HCT116 (cell line): ENCODE measurements at regions not wholly inside any gene's neighbourhood (a gene's known extent, or its start where the extent isn't known, plus 50 kb on each side); places are given as distances from the start of the nearest gene placed in this dataset.
"Not testable (repeated sequence)": the region's sequence is repeated elsewhere in the genome, so short reads cannot be mapped to it uniquely, and the experiment has no call there.

Source experiments
- ATAC-seq: fragments of 200-7000 bp; cut with Tn5 transposase; 2 replicates; pipeline ENCODE4 v1.9.1; 2020; ENCODE audit warnings: mild to moderate bottlenecking, moderate library complexity
- BruUV-seq: library from RNA; stranded (reverse); fragments of 400-500 nt; replicated peaks from 2 replicates; lab custom pipeline; 2021; lab: Mats Ljungman, UMichigan
- CTCF ChIA-PET: fragments of 300-600 bp; sonication (Branson Sonifier 250); formaldehyde crosslinking; loops from one replicate; lab custom pipeline; 2021; ENCODE audit warnings: antibody characterized with exemption; lab: Charles Lee
- POLR2A ChIA-PET: fragments of 300-600, 350-600 bp; sonication (Branson Sonifier 250); formaldehyde crosslinking; loops from one replicate; lab custom pipeline; 2021; ENCODE audit warnings: antibody characterized with exemption; lab: Charles Lee
- RAD21 ChIA-PET, 2 experiments: fragments of 300-600 bp; sonication (Branson Sonifier 250); formaldehyde crosslinking; loops; one replicate each; lab custom pipeline; 2023; ENCODE audit warnings: low total read pairs in 2 of 2; ENCODE audit not compliant: uncharacterized antibody in 2 of 2, unreplicated experiment in 2 of 2, low non-redundant PET in 1 of 2; lab: Charles Lee
- DNase-seq: peaks from one replicate; pipeline ENCODE4 v3.0.0-alpha.2; 2010; ENCODE audit warnings: low read depth, low spot score
- H2AFZ ChIP-seq: fragments of 200-600 bp; shearing (Covaris generic), sonication (generic); 2 replicates; pipeline ENCODE4 v1.6.1; 2017; ENCODE audit warnings: low read depth, mixed run types, mixed read lengths, antibody characterized with exemption, low read length; ENCODE audit not compliant: poor library complexity, severe bottlenecking
- H3K27ac ChIP-seq: 2 replicates; pipeline ENCODE4 v1.5.1; 2012; ENCODE audit warnings: low read depth, low read length
- H3K27me3 ChIP-seq: fragments of 200-600 bp; sonication (generic); 2 replicates; pipeline ENCODE4 v1.6.1; 2016; ENCODE audit warnings: mixed run types, low read length, mixed read lengths; ENCODE audit not compliant: insufficient read depth
- H3K36me3 ChIP-seq, 2 experiments: fragments of 200-500 bp in 1 of 2; fragments of 200-600 bp in 1 of 2; sonication (Bioruptor generic) in 1 of 2; sonication (generic) in 1 of 2; 2 replicates each; pipeline versions ENCODE4 v1.5.1 to v1.6.1; 2014 to 2016; ENCODE audit warnings: low read length in 2 of 2, inconsistent platforms in 1 of 2, mixed read lengths in 1 of 2, mixed run types in 1 of 2; ENCODE audit not compliant: insufficient read depth in 2 of 2, control insufficient read depth in 1 of 2
- H3K4me1 ChIP-seq, 2 experiments: fragments of 200-600 bp in 1 of 2; sonication (generic) in 1 of 2; 2 replicates each; pipeline versions ENCODE4 v1.5.1 to v1.6.1; 2012 to 2017; ENCODE audit warnings: low read length in 2 of 2, inconsistent platforms in 1 of 2, mild to moderate bottlenecking in 1 of 2, mixed read lengths in 1 of 2, mixed run types in 1 of 2, moderate library complexity in 1 of 2; ENCODE audit not compliant: insufficient read depth in 2 of 2, control insufficient read depth in 1 of 2
- H3K4me2 ChIP-seq: fragments of 200-600 bp; sonication (generic); 2 replicates; pipeline ENCODE4 v1.6.1; 2017; ENCODE audit warnings: mixed run types, low read length, mixed read lengths
- H3K4me3 ChIP-seq, 2 experiments: fragments of 200-600 bp in 1 of 2; sonication (generic) in 1 of 2; replicated peaks in 1 of 2; 2 replicates each; pipeline ENCODE4 v1.5.1; 2011 to 2016; ENCODE audit warnings: low read length in 2 of 2, control low read depth in 1 of 2, low read depth in 1 of 2, mild to moderate bottlenecking in 1 of 2, mixed read lengths in 1 of 2, mixed run types in 1 of 2
- H3K79me2 ChIP-seq: fragments of 200-600 bp; sonication (generic); 2 replicates; pipeline ENCODE4 v1.6.1; 2017; ENCODE audit warnings: mild to moderate bottlenecking, mixed run types, low read length, moderate library complexity, mixed read lengths; ENCODE audit not compliant: insufficient read depth
- H3K9ac ChIP-seq: fragments of 200-600 bp; sonication (generic); 2 replicates; pipeline ENCODE4 v1.6.1; 2016; ENCODE audit warnings: low read length, mixed read lengths
- H3K9me2 ChIP-seq: fragments of 200-600 bp; sonication (generic), shearing (Covaris generic); 2 replicates; pipeline ENCODE4 v1.6.1; 2017; ENCODE audit warnings: mixed run types, mild to moderate bottlenecking, moderate library complexity; ENCODE audit not compliant: insufficient read depth
- H3K9me3 ChIP-seq, 2 experiments: fragments of 200-500 bp in 1 of 2; fragments of 200-600 bp in 1 of 2; sonication (Bioruptor generic) in 1 of 2; sonication (generic) in 1 of 2; 2 replicates each; pipeline ENCODE4 v1.6.1; 2014 to 2017; ENCODE audit warnings: low read length in 2 of 2, mixed read lengths in 2 of 2, inconsistent platforms in 1 of 2, low read depth in 1 of 2, mild to moderate bottlenecking in 1 of 2, mixed run types in 1 of 2, moderate library complexity in 1 of 2; ENCODE audit not compliant: control insufficient read depth in 1 of 2, insufficient read depth in 1 of 2
- H4K20me1 ChIP-seq: fragments of 200-600 bp; sonication (generic), shearing (Covaris generic); 2 replicates; pipeline ENCODE4 v1.6.1; 2017; ENCODE audit warnings: mixed run types, mild to moderate bottlenecking, moderate library complexity; ENCODE audit not compliant: insufficient read depth
- ATF3 ChIP-seq: IDR thresholded peaks from 2 replicates; pipeline ENCODE4 v1.6.1; 2012
- CBX3 ChIP-seq: IDR thresholded peaks from 2 replicates; pipeline ENCODE4 v1.6.1; 2012; ENCODE audit warnings: low read depth
- EGR1 ChIP-seq: IDR thresholded peaks from 2 replicates; pipeline ENCODE4 v1.6.1; 2012; ENCODE audit warnings: low read depth
- EZH2phosphoT487 ChIP-seq: fragments of 200-600 bp; IDR thresholded peaks from 2 replicates; pipeline ENCODE4 v1.6.1; 2018; ENCODE audit warnings: antibody characterized with exemption, borderline replicate concordance
- FOSL1 ChIP-seq: IDR thresholded peaks from 2 replicates; pipeline ENCODE4 v1.6.1; 2012; ENCODE audit warnings: low read depth
- JUND ChIP-seq: IDR thresholded peaks from 2 replicates; pipeline ENCODE4 v1.6.1; 2012
- POLR2A ChIP-seq: IDR thresholded peaks from 2 replicates; pipeline ENCODE4 v1.7.0; 2011; ENCODE audit warnings: borderline replicate concordance; ENCODE audit not compliant: insufficient read depth, insufficient read length; ENCODE audit errors: extremely low read depth
- POLR2AphosphoS5 ChIP-seq: IDR thresholded peaks from 2 replicates; pipeline ENCODE4 v1.6.1; 2011; ENCODE audit warnings: mild to moderate bottlenecking, low read depth, low read length, moderate library complexity
- RAD21 ChIP-seq: IDR thresholded peaks from 2 replicates; pipeline ENCODE4 v1.6.1; 2012; ENCODE audit warnings: low read depth, mild to moderate bottlenecking
- SIN3A ChIP-seq: IDR thresholded peaks from 2 replicates; pipeline ENCODE4 v1.6.1; 2012; ENCODE audit warnings: low read depth
- ZFX ChIP-seq: fragments of 450-650 bp; IDR thresholded peaks from 2 replicates; pipeline ENCODE4 v1.6.1; 2017
- intact Hi-C: fragments of 100-400 bp; cut with micrococcal nuclease; formaldehyde crosslinking; loops from 2 replicates; pipeline ENCODE4 v1.10.0; 2022

- Histone ChIP-seq H4K20me1 (no peaks in the 10 kb centered on the region), H3K9ac (no peak overlapping the region), H3K27ac (no peak overlapping the region), H2AFZ (no peak overlapping the region), H3K27me3 (no peaks in the 10 kb centered on the region), H3K9me2 (no peaks in the 10 kb centered on the region), H3K4me1 (peaks cover 0 to under 1% of the 10 kb centered on the region in 2 experiments; a peak in 1 of 4 replicates), H3K79me2 (no peaks in the 10 kb centered on the region), H3K36me3 (no peaks in the 10 kb centered on the region), H3K9me3 (no peaks in the 10 kb centered on the region), H3K4me3 (no peak overlapping the region), H3K4me2 (no peak overlapping the region)
- intact Hi-C loops: no loop called here
- no peak for TF ChIP-seq POLR2AphosphoS5
- no peak for TF ChIP-seq JUND
- no peak for TF ChIP-seq SIN3A
- TF ChIP-seq ATF3: no peak
- TF ChIP-seq FOSL1: no peak
- no peak for TF ChIP-seq RAD21
- no peak for TF ChIP-seq ZFX
- TF ChIP-seq EGR1: no peak
- TF ChIP-seq CBX3: no peak
- TF ChIP-seq EZH2phosphoT487: no peak
- TF ChIP-seq POLR2A: no peak
- ChIA-PET POLR2A (no interaction called here), CTCF (no interaction called here), RAD21 (no interaction called here)
- no peak for ATAC-seq
- no TSS peak for BruUV-seq
- no peak for DNase-seq
Measured at GRCh38 chr17:31794111-31794510, 64.9 kb downstream of the COPRS start.

GRCh38 chr17:31793634-31794033 lies 65.4 kb downstream of the COPRS start:
- H3K9me2 ChIP-seq, H3K4me3 ChIP-seq, RAD21 ChIA-PET, H3K9ac ChIP-seq, H3K4me2 ChIP-seq, DNase-seq, BruUV-seq, H3K4me1 ChIP-seq, H3K36me3 ChIP-seq, H3K27me3 ChIP-seq, ATAC-seq, H3K27ac ChIP-seq, H4K20me1 ChIP-seq, intact Hi-C loops, H3K9me3 ChIP-seq, H2AFZ ChIP-seq, H3K79me2 ChIP-seq, CTCF ChIA-PET, POLR2A ChIA-PET: not testable (repeated sequence)
